GM20000 (cell line): ENCODE measurements at regions not wholly inside any gene's neighbourhood (a gene's known extent, or its start where the extent isn't known, plus 50 kb on each side); places are given as distances from the start of the nearest gene placed in this dataset.

Source experiments
- DNase-seq: peaks from one replicate; pipeline ENCODE4 v3.0.0; 2012; ENCODE audit warnings: low spot score
- TF ChIP-seq, protein P1 (sequence below): IDR thresholded peaks from 2 replicates; pipeline ENCODE4 v1.5.1; 2012; ENCODE audit warnings: mild to moderate bottlenecking, control low read depth; ENCODE audit errors: extremely low read depth, missing control alignments

DNA sequence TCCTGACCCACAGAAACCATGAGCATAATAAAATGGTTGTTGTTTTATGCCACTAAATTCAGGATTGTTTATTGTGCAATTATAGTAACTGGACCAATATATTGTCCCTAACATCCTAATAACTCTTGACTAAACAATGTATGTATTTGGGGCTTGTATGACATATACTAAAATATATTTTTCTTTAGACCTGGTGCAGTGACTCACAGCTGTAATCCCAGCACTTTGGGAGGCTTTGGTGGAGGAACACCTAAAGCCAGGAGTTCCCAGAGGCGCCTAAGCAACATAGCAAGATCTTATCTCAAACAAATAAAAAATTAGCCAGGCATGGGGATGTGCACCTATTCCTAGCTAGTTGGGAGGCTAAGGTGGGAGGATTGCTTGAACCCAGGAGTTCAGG lies 180.4 kb downstream of the SUCNR1 start:
- DNase-seq, result no peak
- TF ChIP-seq, protein P1, sequence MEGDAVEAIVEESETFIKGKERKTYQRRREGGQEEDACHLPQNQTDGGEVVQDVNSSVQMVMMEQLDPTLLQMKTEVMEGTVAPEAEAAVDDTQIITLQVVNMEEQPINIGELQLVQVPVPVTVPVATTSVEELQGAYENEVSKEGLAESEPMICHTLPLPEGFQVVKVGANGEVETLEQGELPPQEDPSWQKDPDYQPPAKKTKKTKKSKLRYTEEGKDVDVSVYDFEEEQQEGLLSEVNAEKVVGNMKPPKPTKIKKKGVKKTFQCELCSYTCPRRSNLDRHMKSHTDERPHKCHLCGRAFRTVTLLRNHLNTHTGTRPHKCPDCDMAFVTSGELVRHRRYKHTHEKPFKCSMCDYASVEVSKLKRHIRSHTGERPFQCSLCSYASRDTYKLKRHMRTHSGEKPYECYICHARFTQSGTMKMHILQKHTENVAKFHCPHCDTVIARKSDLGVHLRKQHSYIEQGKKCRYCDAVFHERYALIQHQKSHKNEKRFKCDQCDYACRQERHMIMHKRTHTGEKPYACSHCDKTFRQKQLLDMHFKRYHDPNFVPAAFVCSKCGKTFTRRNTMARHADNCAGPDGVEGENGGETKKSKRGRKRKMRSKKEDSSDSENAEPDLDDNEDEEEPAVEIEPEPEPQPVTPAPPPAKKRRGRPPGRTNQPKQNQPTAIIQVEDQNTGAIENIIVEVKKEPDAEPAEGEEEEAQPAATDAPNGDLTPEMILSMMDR, result no peak

DNA sequence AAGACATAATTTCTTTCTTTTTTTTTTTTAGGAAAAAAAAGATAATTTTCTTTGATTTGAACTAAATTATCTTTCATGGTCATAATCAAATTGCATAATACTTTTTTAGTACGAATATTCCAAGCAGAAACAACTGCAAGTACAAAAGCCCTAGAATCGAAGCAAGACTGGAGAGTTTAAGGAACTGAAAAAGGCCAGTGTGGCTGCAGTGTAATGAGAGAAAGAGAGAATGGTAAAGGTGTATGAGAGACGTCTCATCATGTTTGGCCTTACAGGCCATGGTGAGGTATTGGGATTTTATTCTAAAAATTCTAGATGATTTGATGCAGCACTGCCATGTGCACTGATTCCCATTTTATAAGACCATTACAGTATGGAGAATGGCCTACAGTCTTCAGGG lies 180.9 kb downstream of the SUCNR1 start:
- peak; percentile 11 for DNase-seq
- TF ChIP-seq, protein P1, result no peak

GRCh38 chr3:152056073-152056472 lies 182.6 kb downstream of the SUCNR1 start:
- DNase-seq, result no peak
- TF ChIP-seq, protein P1, result no peak

GRCh38 chr3:152056481-152056880 lies 183.0 kb downstream of the SUCNR1 start:
- TF ChIP-seq, protein P1, result no peak
- DNase-seq, result no peak

DNA sequence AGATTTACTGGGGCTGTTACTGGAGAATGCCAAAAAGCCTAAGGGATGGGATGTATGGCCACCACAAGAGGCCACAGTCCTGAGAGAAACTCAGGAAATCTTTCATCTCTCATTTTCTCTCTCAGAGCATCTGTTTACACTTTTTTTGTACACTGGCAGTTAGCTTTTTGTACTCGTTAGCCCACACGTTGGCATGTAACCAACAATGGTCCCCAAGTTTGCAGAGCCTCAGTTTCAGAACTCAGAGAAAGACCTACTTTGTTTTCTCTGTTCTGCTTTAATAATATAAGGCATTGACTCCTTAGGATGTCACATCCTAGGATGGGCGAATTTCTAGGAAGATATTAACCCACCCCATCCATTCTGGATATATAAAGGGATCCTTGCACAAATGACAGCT lies 183.5 kb downstream of the SUCNR1 start:
- DNase-seq, result no peak
- TF ChIP-seq, protein P1, result no peak

DNA sequence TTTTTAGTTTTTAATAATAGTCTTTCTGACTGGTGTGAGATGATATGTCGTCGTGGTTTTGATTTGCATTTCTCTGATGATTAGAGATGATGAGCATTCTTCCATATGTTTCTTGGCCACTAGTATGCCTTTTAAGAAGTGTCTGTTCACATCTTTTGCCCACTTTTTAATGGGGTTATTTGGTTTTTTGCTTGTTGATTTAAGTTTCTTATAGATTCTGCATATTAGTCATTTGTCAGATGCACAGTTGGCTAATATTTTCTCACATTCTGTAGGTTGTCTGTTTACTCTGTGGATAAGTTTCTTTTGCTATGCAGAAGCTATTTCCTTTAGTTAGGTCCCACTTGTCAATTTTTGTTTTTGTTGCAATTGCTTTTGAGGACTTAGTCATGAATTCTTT lies 185.4 kb downstream of the SUCNR1 start:
- DNase-seq, result no peak
- TF ChIP-seq, protein P1, result no peak

DNA sequence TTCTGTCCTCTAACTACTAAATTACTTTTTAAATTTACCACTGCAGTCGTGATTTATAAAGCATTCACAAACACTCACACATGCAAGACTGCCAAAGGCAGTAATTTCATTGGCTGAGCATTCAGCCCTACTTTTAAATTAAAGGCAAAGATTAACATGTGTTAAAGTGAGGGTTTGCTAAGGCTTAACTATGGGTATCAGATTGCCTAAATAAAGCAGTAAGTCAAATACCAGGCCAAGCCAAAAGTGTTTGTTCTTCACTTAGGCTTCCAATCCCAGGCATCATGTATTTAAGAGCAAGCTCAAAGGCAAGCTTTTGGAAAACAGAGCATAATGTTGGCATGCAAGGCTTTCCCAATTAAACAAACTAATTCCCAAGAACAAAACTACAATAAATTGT lies 187.3 kb downstream of the SUCNR1 start:
- DNase-seq, result no peak

More for the DNA sequence above, 187.3 kb downstream of the SUCNR1 start:
- TF ChIP-seq, protein P1, result no peak
